Choroid plexus epithelial cell (primary cell): ENCODE measurements at regions not wholly inside any gene's neighbourhood (a gene's known extent, or its start where the extent isn't known, plus 50 kb on each side); places are given as distances from the start of the nearest gene placed in this dataset.
A peak's percentile ranks its signal among the peaks of the same experiment; 100 is the strongest.

Experiments
- DNase-seq: peaks from one replicate; pipeline ENCODE4 v3.0.0-alpha.2; 2010; ENCODE audit warnings: low read depth
- H3K4me3 ChIP-seq: 2 replicates; pipeline ENCODE4 v1.5.1; 2011; ENCODE audit warnings: low read depth, mild to moderate bottlenecking, control low read depth, low read length, moderate library complexity
- CTCF ChIP-seq: conservative IDR thresholded peaks from 2 replicates; pipeline ENCODE4 v1.5.1; 2011; ENCODE audit warnings: low read depth, mild to moderate bottlenecking, control low read depth, inconsistent platforms, low read length, moderate library complexity

GRCh38 chr4:181259081-181259709 lies 984.0 kb upstream of the TENM3 start:
- no peak for TF ChIP-seq CTCF
- DNase-seq = no peak
- H3K4me3 ChIP-seq = no peak overlapping the region

- H3K4me3 ChIP-seq = no peak overlapping the region
- TF ChIP-seq CTCF = peak; percentile 41
- DNase-seq = peak; percentile 34
Measured at GRCh38 chr4:181261279-181261678, 981.9 kb upstream of the TENM3 start.

GRCh38 chr4:181264893-181265292 lies 978.3 kb upstream of the TENM3 start:
- no peak for TF ChIP-seq CTCF
- no peak overlapping the region for H3K4me3 ChIP-seq
- DNase-seq = no peak

- TF ChIP-seq CTCF = no peak
- DNase-seq = no peak
- no peak overlapping the region for H3K4me3 ChIP-seq
Measured at GRCh38 chr4:181265370-181265769, 977.8 kb upstream of the TENM3 start.

- no peak overlapping the region for H3K4me3 ChIP-seq
- no peak for TF ChIP-seq CTCF
- no peak for DNase-seq
Measured at GRCh38 chr4:181271116-181271640, 972.0 kb upstream of the TENM3 start.

- no peak for TF ChIP-seq CTCF
- no peak for DNase-seq
- no peak overlapping the region for H3K4me3 ChIP-seq
Measured at GRCh38 chr4:181272422-181272821, 970.8 kb upstream of the TENM3 start.

- no peak overlapping the region for H3K4me3 ChIP-seq
- DNase-seq = no peak
- TF ChIP-seq CTCF = no peak
Measured at GRCh38 chr4:181278941-181279340, 964.3 kb upstream of the TENM3 start.
